Islet of Langerhans (tissue), 1 donor: ENCODE measurements at regions not wholly inside any gene's neighbourhood (a gene's known extent, or its start where the extent isn't known, plus 50 kb on each side); places are given as distances from the start of the nearest gene placed in this dataset.
A peak's percentile ranks its signal among the peaks of the same experiment; 100 is the strongest.
"Not testable (repeated sequence)": the region's sequence is repeated elsewhere in the genome, so short reads cannot be mapped to it uniquely, and the experiment has no call there.

Experiments
- FAIRE-seq: peaks from one replicate; lab custom pipeline; 2011; peaks lifted over from hg19 to GRCh38; lab: Jason Lieb, UNC

DNA sequence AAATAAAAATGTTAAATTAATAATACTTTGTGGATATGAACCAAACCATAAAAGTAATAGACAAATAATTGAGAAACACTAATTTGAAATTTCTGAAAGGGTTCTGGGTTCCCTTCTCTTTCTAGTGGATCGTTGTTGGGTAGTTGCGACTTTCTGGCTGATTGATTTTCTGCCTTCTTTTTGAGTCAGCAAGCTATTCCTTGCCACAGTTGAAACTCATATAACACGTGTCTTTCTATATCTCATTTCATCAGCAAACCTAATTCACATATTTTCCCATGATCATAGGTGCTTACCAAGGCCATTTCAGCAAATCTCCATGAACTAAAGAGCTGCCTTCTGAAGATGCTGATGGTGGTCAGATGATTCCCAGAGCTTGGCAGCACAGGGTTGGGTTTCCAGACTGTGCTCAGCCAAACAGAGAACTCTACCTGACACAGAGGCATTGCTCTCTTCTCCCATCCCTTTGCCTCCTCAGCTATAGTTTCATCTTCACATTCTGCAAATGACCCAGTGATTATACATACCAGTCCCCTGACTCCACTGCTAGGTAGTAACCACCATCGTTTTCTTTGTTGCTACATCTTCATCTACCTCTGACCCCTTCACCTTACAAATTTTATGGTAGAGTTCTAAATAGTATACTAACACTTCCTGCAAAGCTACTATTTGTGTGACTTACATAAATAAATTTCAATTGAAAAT is 383.9 kb upstream of the DPH6 start:
- FAIRE-seq: no peak

DNA sequence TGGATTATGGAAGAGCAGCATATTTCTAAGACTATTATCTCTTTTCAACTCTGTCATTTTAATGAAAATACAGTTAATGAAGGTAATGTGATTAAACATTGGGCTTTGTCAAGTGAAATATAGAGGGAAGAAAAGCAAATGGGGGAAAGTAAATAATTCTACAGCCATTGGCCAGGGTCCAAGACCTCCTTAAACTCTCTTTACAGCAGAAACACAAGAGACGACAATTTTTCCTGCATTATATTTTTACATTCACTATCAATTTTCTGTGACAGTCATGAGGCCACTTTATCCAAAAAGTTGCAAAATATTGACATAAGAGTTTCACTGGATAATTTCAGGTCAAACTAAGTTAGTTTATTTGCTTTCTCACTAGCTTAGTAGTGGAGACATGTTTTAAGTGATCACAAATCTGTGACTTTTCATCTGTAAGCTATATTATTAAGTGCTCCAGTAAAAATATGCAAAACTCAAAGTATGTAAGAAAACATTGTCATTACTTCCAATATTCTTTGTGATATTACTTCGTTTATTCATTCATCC is 385.9 kb upstream of the DPH6 start:
- no peak for FAIRE-seq

DNA sequence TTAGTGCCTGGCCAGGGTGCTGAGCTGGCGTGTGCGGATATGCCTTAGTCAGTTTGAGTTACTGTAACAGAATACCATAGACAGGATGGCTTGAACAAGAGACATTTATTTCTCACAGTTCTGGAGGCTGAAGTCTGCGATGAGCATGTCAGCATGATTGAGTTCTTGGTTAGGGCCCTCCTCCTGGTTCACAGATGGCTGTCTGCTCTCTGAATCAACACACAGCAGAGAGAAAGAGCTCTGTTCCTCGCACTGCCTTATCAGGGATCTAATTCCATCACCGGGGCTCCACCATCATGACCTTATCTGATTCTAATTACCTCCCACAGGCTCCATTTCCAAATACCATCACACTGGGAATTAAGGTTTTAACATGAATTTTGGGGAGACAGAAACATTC is 386.6 kb upstream of the DPH6 start:
- no peak for FAIRE-seq

DNA sequence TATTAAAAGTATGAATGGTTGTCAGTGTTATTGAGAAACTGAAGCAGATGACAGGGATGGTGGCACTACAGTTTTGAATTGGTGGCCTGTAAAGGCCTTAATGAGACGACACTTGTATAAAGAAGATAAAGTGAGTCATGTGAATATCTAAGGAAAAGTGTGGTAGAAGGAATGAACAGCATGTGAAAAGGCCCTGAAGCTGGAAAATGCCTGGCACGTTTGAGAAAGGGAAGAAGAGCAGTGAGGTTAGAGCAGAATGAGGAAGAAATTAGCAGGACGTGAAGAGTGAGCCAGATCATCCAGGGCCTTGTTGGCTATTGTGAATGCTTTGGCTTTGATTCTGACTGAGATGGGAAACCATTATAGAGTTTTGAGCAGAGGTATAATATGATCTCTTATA is 387.6 kb upstream of the DPH6 start:
- FAIRE-seq: no peak

DNA sequence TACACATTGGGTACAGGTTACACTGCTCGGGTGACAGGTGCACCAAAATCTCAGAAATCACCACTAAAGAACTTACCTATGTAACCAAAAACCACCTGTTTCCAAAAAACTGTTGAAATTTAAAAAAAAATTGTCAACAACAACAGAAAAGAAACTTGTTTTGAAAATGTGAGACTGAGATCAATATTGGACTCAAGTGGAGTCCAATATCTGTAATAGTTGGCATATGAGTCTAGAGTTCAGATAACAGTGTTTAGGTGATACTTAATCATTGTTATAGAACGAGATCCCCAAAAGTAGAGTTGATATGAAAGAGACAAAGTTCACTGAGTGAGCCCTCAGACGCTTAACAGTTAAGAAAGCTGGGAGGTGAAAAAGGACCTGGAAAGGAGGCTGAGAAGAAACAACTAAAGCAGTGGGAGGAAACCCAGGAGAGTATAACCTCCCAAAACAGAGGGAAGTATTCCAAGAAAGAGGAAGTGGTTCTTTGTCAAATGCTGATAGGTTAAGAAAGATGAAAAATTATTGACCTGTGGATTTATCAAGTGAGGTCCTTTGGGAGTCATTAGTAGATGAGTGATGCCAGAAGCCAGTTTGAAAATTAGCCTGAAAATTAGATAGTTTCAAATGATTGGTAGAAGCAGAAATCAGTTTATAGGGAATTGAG is 388.6 kb upstream of the DPH6 start:
- no peak for FAIRE-seq

DNA sequence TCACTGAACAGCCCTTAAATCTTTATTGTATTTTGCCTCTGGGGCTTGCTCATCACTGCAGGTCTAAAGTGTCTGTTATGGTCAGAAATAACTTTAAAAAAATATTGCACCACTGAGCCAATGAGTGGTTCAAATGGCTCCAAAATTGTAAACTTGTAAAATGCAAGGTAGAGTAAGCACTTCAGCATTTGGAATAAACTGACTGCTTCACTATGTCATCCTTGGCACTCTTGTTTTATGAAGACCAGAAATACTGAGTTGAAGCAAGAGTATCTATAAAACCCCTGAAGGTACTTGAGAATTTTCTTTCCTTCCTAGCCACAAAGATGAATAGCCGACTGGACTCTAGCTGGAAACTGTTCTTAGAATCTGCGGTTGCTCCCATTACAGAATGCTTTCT is 390.3 kb upstream of the DPH6 start:
- FAIRE-seq: no peak

DNA sequence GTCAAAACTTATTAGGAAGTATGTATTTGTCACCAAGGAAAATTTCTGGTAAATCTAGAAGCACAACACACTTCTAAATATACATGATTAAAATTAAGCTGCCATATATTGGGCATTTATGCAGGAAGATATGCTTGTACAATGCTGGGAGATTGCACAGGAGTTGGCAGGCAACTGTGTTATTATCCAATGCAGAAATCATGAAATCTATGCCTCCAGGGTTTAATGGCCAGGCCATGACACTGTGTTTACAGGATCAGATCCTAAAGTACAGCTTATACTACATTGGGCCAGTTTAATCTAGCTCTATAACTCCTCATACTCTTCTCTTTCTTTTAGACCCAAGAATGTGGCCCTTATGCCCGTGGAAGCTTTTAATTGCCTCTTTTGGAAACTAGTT is 391.4 kb upstream of the DPH6 start:
- no peak for FAIRE-seq

DNA sequence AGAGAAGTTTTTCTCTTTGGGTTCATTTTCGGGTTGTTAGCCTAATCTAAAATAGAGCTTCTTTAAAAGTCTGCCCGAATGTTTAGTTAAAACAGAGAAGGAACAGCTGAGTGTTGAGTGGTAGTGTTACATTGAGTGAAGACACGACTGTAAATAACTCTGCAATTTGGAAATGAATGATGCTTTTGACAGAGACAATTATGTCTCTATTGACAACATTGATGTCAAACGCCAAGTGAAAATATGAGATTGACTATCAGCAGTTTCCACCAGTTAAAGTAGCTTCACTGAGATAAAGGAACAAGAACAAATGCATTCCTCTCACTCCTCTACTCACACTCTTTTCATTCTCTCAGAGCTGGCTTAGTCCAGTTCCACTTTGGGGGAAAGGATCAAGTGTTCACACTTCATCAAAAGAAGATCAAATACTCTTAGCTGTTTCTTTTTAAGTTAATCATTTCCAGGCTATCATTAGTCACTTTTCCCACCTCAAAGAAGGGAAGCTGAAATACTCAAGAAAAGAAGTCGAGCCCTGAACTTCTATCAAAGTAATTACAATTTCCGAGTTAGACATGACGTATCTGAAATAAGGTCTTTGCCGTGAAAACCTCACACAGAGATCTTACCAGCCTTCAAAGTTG is 399.1 kb upstream of the DPH6 start:
- no peak for FAIRE-seq

DNA sequence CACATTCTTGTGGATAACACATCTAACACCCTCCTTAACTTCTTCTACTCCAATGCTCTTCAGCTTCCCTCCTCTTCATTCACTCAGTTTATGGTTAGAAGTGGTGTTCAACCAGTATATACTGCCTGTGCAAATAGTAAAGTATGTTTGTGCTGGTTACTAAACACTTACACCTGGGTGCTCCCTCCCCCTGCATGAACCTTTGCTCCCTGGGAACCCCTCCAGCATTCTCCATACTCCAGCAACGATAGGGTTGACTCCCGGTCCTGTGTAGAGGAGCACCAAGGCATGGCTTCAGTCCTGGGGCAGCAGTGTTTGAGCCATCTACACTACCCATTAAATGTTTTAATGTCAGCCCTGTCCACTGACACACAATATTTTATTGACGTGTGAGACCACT is 407.5 kb upstream of the DPH6 start:
- no peak for FAIRE-seq

DNA sequence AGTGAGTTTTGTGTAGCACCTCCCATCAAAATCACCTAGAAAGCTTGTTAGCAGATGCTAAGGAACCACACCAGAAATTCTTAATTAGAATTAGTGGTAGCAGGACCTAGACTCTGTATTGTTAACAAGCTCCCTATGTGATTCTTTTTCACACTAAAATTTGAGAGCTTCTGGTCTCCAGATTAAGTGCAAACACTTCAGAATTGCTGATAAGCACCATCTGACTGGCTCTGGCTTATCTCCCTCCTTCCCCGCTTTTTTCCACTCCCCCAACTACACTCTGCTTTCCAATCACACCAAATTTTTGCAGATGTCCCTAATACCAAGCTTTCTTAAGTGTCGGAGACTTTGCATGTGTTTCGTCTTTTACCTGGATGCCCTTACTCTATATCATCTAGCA is 410.1 kb upstream of the DPH6 start:
- FAIRE-seq: no peak

DNA sequence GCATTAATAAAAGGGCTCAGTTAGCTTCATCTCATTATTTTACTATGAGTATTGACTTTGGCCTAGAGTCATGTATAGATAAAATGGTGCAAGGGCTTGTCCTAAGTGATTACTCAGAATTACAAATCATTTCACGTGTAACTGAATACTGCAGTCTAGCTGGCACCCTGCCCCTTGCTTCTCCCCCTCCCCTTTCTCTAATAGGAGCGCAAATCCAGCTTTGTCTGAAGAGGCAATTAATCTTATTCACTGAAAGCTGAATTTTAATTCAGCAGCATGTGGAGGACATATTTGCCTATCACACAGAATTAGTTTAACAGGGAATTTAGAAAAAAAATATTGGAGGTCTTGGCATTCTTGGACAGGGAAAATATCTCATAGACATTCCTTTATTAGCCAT is 412.1 kb upstream of the DPH6 start:
- FAIRE-seq: no peak

DNA sequence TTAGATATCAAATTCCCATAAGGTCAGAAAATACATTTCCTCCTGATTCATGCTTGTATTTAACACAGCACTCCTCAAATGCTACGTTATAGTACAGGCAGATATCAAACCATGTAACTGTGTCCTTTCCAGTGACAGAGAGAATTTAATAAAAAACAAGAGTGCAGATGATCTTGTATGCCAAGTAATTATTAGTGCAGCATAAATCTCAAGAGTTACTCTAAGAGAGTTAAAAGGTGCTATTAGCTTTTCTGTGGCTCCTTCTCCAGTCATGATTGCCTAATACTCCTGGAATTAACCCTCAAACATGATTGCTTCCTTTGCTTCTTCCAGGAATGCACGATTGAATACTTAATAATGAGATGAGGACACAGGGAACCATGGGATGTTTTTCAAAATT is 413.0 kb upstream of the DPH6 start:
- FAIRE-seq: no peak

DNA sequence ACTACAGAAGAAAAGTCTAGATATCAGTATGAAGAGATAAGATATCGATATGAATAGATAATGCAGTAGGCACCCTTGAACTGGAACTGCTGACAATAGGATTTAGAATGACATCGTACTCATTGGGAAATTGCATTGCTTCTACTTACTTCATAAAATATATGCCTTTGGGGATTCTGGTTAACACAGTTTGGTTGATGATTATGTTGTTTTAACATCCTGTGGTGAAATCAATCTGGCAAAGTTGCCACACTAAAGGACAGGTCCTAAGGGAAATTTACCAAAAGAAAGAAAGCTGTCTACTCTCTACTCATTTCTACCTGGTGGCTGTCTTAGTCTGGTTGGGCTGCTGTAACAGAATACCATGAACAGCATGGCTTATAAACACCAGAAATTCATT is 417.4 kb upstream of the DPH6 start:
- FAIRE-seq: no peak

DNA sequence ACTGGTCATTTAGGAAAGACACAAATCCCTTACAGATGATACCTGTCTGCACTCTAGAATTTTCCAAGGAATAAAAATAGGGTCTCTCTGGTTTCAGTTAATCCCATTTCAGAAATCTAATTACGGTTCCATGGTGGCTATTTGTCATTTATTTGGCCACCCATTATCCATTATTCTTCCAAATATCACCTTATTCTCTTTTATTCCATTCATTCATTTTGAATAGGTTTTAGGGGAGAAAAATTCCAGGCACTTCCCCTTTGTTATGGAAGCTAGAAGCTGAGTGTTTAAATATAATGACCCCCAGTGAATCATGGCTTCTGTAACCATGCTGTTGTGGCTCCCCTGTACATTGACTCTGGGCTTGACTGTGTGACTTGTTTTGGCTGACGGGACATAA is 420.8 kb upstream of the DPH6 start:
- no peak for FAIRE-seq

DNA sequence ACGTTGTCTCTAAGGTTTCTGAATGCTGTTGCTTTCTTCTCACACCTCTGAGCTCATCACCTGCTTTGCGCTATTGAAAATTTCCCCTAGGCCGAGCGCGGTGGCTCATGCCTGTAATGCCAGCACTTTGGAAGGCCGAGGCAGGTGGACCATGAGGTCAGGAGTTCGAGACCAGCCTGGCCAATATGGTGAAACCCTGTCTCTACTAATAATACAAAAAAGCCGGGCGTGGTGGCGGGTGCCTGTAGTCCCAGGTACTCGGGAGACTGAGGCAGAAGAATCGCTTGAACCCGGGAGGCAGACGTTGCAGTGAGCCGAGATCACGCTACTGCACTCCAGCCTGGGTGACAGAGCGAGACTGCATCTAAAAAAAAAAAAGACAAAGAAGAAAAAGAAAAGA is 422.0 kb upstream of the DPH6 start:
- not testable (repeated sequence) for FAIRE-seq

DNA sequence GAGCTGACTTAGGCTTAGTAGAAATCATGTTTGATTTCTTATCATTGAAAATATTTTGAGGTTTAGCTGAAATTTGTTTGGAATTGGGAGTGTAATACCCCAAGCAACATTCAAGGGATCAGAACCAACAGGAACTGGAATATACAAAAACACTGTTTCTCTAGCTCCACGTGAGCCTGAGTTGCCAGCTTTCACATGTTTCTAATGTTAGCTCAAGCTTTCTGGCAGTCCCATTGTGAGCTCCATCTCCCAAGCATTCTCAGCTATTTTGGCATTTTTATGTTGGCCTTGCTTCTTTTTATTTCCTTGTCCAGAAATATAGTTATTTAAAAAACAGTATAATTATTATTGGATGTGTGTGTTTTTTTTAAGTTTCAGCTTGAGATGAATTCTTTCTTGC is 427.1 kb upstream of the DPH6 start:
- no peak for FAIRE-seq

DNA sequence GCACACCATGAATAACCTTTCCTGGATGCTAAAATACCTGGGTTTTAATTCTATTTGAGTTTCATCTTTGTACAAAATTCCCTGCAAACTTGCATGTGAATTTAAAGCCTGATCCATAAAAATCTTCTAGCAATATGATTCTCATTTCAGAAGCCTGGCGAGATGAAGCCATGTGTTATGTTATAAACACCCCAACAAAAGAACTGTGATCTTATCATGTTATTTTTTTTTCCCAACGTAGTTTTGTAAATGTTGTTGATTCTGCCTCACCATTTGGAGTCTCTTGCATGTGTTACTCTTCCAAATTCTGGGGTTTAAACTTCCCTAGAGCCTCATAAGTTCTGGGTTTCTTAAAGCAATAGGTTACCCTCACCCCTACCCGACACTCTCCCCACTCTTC is 428.1 kb upstream of the DPH6 start:
- FAIRE-seq: no peak

DNA sequence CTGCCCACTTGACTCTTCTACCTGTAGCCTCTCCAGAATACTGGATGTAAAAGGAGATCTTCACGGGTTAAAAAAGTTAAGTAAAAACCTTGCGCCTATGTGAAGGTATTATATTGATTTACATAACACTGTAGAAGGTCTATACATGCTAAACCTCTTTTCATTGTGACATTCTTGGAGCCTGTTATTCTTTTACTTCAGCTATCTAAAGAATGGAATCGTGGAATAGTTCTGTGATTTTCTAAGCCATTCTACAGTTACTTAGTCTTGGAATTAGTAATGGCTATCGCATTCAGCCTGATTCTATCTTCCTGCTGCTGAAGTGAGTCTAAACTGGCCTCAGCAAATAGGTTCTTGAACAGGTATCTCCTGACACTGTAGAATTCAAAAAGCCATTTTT is 430.0 kb upstream of the DPH6 start:
- no peak for FAIRE-seq

DNA sequence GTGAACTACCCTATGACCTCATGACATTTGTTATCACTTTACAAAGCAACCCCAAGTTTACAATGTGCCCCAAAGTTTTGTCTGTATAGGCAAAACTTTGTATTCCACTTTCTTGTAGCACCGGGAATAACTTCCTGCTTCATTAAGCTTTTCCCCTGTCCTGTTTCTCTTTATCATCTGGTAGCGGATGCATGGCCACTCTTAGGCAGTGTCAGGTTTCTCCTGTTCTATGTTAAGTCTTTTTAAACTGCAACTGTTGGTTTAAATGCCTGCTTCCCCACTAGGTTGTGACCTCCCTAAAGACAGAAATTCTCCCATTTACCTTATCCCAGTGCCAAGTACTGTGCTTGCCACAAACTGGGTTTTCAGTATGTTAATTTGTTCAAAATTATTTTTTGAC is 433.6 kb upstream of the DPH6 start:
- no peak for FAIRE-seq

DNA sequence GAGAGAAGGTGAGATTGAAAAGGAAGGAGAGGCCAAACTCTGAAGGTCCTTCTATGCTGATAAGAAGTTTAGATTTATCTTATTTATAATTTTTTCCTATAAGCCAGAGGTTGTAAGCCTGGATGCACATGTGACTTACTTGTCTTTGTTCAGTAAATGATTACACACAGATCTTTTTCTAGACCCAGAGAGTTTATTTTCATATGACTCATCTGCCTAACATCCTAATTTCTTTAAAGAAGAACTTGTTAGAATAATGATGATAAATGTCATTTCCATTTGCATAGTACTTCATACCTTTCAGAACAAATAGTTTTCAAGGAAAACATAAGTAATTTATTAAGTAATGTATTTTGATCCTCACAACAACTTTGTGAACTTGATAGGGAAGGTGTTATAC is 434.8 kb upstream of the DPH6 start:
- peak; percentile 75 for FAIRE-seq

DNA sequence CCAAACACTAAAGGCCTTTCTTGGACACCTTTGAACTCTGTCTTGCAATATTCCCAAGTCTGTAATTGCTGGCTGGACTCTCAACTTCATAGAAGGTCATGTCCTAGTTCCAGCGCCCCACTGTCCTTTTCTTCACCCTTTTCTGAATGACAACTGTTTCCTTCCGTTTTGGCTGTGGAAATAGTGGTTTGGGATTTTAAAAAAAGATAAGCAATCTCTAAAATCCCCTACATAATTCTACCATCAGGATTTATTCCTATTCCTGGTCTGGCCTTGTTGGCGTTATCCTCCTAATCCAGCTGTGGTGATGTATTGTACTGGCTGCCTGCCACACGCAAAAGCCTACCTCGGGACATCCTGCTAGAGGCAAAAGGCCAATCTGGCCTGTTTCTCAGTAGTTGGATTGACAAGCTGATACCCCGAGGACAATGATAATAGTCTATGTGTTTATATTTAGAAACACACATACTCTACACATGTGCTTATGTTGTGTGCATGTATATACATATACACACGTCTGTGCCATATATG is 440.3 kb upstream of the DPH6 start:
- no peak for FAIRE-seq

DNA sequence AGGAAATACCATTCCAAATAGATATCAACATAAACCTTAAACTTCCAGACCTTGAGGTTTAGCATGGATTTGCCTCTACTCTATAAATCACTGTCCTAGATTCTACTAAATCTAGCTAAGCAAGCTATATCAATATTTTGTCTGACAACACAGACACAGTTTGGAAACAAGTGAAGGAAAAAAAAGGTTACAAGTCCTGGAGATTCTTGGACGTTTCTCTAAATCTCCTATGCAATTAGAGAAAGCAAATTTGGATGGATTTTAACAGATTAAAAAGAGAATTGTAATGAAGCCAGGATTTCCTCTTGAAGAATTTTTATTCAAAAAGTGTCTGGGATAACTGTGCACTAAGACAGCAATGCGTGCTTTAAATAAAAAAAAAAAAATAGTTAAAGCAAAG is 441.1 kb upstream of the DPH6 start:
- no peak for FAIRE-seq

DNA sequence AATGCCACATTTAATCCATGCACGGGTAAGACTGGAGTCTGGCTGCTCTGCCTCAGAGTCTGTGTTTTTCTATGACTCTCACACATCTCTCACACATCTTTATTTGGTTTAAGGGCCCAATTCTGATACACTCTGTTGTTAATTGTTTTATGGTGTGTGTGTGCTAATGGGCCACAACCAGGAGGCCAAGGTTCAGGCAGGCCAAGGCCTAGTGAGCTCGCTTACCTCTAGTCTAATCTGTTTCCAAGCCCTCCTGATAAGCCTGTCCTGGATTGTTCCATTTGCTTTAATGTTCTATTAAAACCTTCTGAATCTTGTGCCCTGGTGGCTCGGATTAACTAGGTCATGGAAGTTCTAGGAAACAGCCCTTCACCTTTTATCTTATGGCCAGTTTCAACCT is 445.4 kb upstream of the DPH6 start:
- no peak for FAIRE-seq
